SH-SY5Y (cell line): ENCODE measurements at regions not wholly inside any gene's neighbourhood (a gene's known extent, or its start where the extent isn't known, plus 50 kb on each side); places are given as distances from the start of the nearest gene placed in this dataset.

ENCODE experiments used
- GATA2 ChIP-seq: IDR thresholded peaks from 2 replicates; pipeline ENCODE4 v1.6.1; 2011; ENCODE audit warnings: mild to moderate bottlenecking, low read depth, low read length
- GATA3 ChIP-seq: IDR thresholded peaks from 2 replicates; pipeline ENCODE4 v1.6.1; 2011; ENCODE audit warnings: low read depth, mild to moderate bottlenecking, low read length, moderate library complexity

DNA sequence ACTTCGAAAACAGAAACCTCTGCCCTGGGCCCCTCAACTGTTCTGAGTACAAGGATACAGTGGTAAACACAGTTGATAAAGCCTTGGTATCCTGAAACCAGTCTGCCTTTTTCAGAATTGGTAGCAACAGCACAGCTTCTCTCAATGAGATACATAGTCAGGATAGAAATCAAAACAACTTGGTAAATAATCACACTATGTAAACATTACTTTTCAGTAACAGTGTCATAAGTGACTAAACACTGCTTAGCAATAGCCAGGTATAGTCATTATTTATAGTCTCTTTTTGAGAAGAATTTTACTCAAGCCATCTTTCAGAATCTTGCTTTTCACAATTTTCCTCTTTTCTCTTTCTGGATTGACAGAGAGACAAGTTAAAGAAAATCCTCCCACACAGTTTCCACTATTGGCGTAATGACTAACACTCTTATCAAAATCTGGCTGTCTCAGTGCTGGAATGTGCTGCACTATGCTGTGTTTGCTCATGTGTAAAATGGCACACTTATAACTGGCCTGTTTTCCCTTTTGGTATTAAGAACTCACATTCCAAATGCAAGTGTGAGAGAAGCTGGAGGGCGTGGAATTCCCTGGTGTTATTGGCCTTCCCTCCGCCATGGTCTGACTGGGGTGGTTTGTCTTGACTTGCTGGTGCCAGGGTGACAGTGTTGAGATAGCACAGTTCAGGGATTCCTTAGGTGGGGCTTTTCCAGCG, 368.8 kb downstream of the TDRD3 start:
- TF ChIP-seq GATA2, result no peak
- TF ChIP-seq GATA3, result no peak
